Hepatocyte (in vitro differentiated cells): ENCODE measurements at regions not wholly inside any gene's neighbourhood (a gene's known extent, or its start where the extent isn't known, plus 50 kb on each side); places are given as distances from the start of the nearest gene placed in this dataset.

Experiments used
- CTCF ChIP-seq: fragments of 200-600 bp; sonication (generic); IDR thresholded peaks from 2 replicates; pipeline ENCODE4 v1.5.1; 2016; ENCODE audit warnings: antibody characterized with exemption, mild to moderate bottlenecking; ENCODE audit not compliant: poor library complexity
- EZH2 ChIP-seq: fragments of 200-600 bp; sonication (generic); IDR thresholded peaks from 2 replicates; pipeline ENCODE4 v1.6.1; 2016; ENCODE audit warnings: antibody characterized with exemption, mild to moderate bottlenecking, borderline replicate concordance

- TF ChIP-seq CTCF (no peak), EZH2 (no peak)
Measured at GRCh38 chr15:53840681-53841080, 81.2 kb upstream of the WDR72 start.
